PC-3 (cell line): ENCODE measurements at regions not wholly inside any gene's neighbourhood (a gene's known extent, or its start where the extent isn't known, plus 50 kb on each side); places are given as distances from the start of the nearest gene placed in this dataset.

ENCODE experiments used
- ATAC-seq: fragments of 200-7000 bp; cut with Tn5 transposase; 2 replicates; pipeline ENCODE4 v1.9.1; 2020; ENCODE audit warnings: mild to moderate bottlenecking, moderate library complexity
- BruUV-seq: library from RNA; stranded (reverse); fragments of 400-500 nt; replicated peaks from 2 replicates; lab custom pipeline; 2021; lab: Mats Ljungman, UMichigan
- CTCF ChIA-PET: fragments of 300-600 bp; sonication (Branson Sonifier 250); formaldehyde crosslinking; loops from one replicate; lab custom pipeline; 2022; ENCODE audit warnings: antibody characterized with exemption; lab: Charles Lee
- POLR2A ChIA-PET: fragments of 300-600 bp; sonication (Branson Sonifier 250); formaldehyde crosslinking; loops from one replicate; lab custom pipeline; 2022; ENCODE audit warnings: antibody characterized with exemption; ENCODE audit not compliant: unreplicated experiment; lab: Charles Lee
- DNase-seq: peaks from one replicate; pipeline ENCODE4 v3.0.0-alpha.2; 2015
- H2AFZ ChIP-seq: fragments of 300-600 bp; sonication (generic); 2 replicates; pipeline ENCODE4 v1.6.0; 2016; ENCODE audit warnings: antibody characterized with exemption, low read length
- H3F3A ChIP-seq: fragments of 300-600 bp; sonication (generic); one replicate; pipeline ENCODE4 v1.6.0; 2017; ENCODE audit warnings: antibody characterized with exemption, low read length, control low read depth, mild to moderate bottlenecking; ENCODE audit not compliant: unreplicated experiment
- H3K27ac ChIP-seq: fragments of 300-600 bp; sonication (generic); 2 replicates; pipeline ENCODE4 v1.5.1; 2016; ENCODE audit warnings: mild to moderate bottlenecking, low read length
- H3K27me3 ChIP-seq: fragments of 300-600 bp; sonication (generic); 2 replicates; pipeline ENCODE4 v1.6.1; 2016; ENCODE audit warnings: low read length, mixed read lengths
- H3K36me3 ChIP-seq: fragments of 300-600 bp; sonication (generic); 2 replicates; pipeline ENCODE4 v1.6.1; 2016; ENCODE audit warnings: low read depth, mixed run types, low read length, mixed read lengths
- H3K4me1 ChIP-seq: fragments of 300-600 bp; sonication (generic); 2 replicates; pipeline ENCODE4 v1.5.1; 2016; ENCODE audit warnings: low read length; ENCODE audit not compliant: insufficient read depth
- H3K4me2 ChIP-seq: fragments of 300-600 bp; sonication (generic); 2 replicates; pipeline ENCODE4 v1.6.0; 2016; ENCODE audit warnings: low read length
- H3K4me3 ChIP-seq: fragments of 300-600 bp; sonication (generic); 2 replicates; pipeline ENCODE4 v1.5.1; 2016; ENCODE audit warnings: mild to moderate bottlenecking, low read length, mixed read lengths
- H3K79me2 ChIP-seq: fragments of 300-600 bp; sonication (generic); 2 replicates; pipeline ENCODE4 v1.6.1; 2017; ENCODE audit warnings: low read length, mixed read lengths
- H3K9ac ChIP-seq: fragments of 300-600 bp; sonication (generic); 2 replicates; pipeline ENCODE4 v1.6.0; 2016; ENCODE audit warnings: mild to moderate bottlenecking, low read length
- H3K9me2 ChIP-seq: fragments of 300-600 bp; sonication (generic); replicated peaks from 2 replicates; pipeline ENCODE4 v1.6.1; 2016; ENCODE audit warnings: mixed run types, low read length, mixed read lengths
- H3K9me3 ChIP-seq: fragments of 300-600 bp; sonication (generic); 2 replicates; pipeline ENCODE4 v1.6.1; 2016; ENCODE audit warnings: low read length, mixed read lengths
- H4K20me1 ChIP-seq: fragments of 300-600 bp; sonication (generic); 2 replicates; pipeline ENCODE4 v1.6.1; 2016; ENCODE audit warnings: low read length, mixed read lengths
- EZH2 ChIP-seq: fragments of 300-600 bp; sonication (generic); IDR thresholded peaks from one replicate; pipeline ENCODE4 v1.6.1; 2017; ENCODE audit warnings: antibody characterized with exemption, mild to moderate bottlenecking, low read length; ENCODE audit not compliant: unreplicated experiment
- EZH2phosphoT487 ChIP-seq: fragments of 300-600 bp; sonication (generic); IDR thresholded peaks from 2 replicates; pipeline ENCODE4 v1.6.1; 2018; ENCODE audit warnings: mild to moderate bottlenecking, antibody characterized with exemption, low read length, borderline replicate concordance
- intact Hi-C: fragments of 100-400 bp; cut with micrococcal nuclease; formaldehyde crosslinking; loops from 2 replicates; pipeline ENCODE4 v1.9.0; 2023
- TF ChIP-seq, protein P1 (sequence below): fragments of 300-600 bp; sonication (generic); conservative IDR thresholded peaks from 2 replicates; pipeline ENCODE4 v1.5.1; 2017; ENCODE audit warnings: antibody characterized with exemption, low read depth, mild to moderate bottlenecking, low read length

DNA sequence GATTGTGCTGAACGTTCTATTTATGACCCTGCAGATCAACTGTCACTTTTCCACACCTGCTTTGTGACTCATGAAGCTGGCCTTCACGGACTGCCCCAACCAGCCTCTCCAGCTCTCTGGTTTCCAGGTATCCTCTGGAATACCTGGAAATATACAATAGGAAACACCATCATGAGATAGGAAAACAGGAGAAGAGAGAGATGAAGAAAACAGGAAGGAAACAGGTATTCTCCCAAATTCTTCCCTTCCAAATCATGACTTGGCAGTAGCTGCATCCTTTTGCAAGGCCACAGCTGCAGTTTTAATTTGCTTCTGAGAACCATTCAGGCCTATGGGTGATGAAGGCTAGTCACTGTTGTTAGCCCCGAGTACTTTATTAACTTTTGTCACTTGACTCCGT, 909.1 kb downstream of the EPHA3 start:
- Histone ChIP-seq H3K9me2 (no peaks in the 10 kb centered on the region), H3K27ac (peak overlapping the region; percentile 29; the same call in 1 of the 2 replicates), H3K9ac (no peak overlapping the region), H2AFZ (no peak overlapping the region), H3K79me2 (no peaks in the 10 kb centered on the region), H3K4me2 (peak overlapping the region; percentile 58), H3F3A (no peaks in the 10 kb centered on the region), H3K27me3 (0 out of 2 replicates have a peak, but pooled peaks cover 2% of the 10 kb centered on the region), H4K20me1 (no peaks in the 10 kb centered on the region), H3K36me3 (no peaks in the 10 kb centered on the region), H3K4me1 (peaks cover 19% of the 10 kb centered on the region), H3K4me3 (no peak overlapping the region), H3K9me3 (no peaks in the 10 kb centered on the region)
- CTCF ChIA-PET, result no interaction called here
- BruUV-seq, result no TSS peak
- intact Hi-C loops, result no loop called here
- peak; percentile 65 for ATAC-seq
- DNase-seq, result peak; percentile 59
- POLR2A ChIA-PET, result no interaction called here
- TF ChIP-seq EZH2phosphoT487 (no peak), EZH2 (no peak)
- TF ChIP-seq, protein P1, sequence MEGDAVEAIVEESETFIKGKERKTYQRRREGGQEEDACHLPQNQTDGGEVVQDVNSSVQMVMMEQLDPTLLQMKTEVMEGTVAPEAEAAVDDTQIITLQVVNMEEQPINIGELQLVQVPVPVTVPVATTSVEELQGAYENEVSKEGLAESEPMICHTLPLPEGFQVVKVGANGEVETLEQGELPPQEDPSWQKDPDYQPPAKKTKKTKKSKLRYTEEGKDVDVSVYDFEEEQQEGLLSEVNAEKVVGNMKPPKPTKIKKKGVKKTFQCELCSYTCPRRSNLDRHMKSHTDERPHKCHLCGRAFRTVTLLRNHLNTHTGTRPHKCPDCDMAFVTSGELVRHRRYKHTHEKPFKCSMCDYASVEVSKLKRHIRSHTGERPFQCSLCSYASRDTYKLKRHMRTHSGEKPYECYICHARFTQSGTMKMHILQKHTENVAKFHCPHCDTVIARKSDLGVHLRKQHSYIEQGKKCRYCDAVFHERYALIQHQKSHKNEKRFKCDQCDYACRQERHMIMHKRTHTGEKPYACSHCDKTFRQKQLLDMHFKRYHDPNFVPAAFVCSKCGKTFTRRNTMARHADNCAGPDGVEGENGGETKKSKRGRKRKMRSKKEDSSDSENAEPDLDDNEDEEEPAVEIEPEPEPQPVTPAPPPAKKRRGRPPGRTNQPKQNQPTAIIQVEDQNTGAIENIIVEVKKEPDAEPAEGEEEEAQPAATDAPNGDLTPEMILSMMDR, result no peak

DNA sequence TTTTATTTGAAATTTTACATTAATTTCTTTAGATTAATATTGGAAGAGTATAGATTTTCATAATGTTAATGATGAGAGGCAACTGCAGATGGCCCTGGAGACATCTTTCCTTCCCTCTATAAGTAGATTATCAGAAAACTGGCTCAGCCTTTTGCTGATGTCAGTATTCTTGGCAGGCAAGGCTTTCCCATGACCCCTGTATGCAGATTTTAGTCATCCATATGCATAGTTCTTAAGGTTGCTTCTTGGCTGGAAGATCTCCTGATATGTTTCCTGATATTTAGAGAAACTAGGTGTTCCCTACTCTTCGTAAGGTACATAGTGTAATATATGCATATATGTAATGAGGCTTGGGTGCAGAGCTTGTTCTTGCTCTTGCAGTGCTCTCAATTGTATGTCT, 911.4 kb downstream of the EPHA3 start:
- DNase-seq (no peak), ATAC-seq (no peak)
- no peaks in the 10 kb centered on the region for H3K79me2 ChIP-seq
- peaks cover 19% of the 10 kb centered on the region for H3K4me1 ChIP-seq
- TF ChIP-seq, protein P1, result no peak
- TF ChIP-seq EZH2phosphoT487 (no peak), EZH2 (no peak)
- BruUV-seq, result no TSS peak
- H3K27me3 ChIP-seq, result 0 out of 2 replicates have a peak, but pooled peaks cover 3% of the 10 kb centered on the region
- H2AFZ ChIP-seq, result no peak overlapping the region
- no peak overlapping the region for H3K9ac ChIP-seq
- no peaks in the 10 kb centered on the region for H3K9me2 ChIP-seq
- intact Hi-C loops, result no loop called here
- no peak overlapping the region for H3K27ac ChIP-seq
- H3K4me2 ChIP-seq, result no peak overlapping the region
- POLR2A ChIA-PET, result no interaction called here
- CTCF ChIA-PET, result no interaction called here
- H3K36me3 ChIP-seq, result no peaks in the 10 kb centered on the region
- H3F3A ChIP-seq, result no peaks in the 10 kb centered on the region
- H3K4me3 ChIP-seq, result no peak overlapping the region
- H4K20me1 ChIP-seq, result no peaks in the 10 kb centered on the region
- no peaks in the 10 kb centered on the region for H3K9me3 ChIP-seq

DNA sequence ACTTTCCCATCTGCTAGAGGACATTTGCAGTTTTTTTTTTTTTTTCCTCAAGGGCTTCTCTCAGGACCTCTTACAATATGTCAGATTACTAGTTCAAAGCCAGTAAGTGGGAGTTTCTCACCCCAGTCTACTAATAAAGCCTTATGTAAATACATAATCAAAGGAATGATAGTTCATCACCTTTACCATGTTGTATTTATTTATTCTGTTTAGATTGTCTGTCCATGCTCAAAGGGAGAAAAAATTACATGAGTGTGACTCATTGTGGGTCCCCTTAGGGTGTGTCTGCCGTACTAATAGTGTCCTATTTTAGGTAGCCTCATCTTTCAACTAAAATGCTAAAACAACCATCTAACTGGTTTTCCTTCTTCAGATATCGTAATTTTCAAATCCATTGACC, 917.6 kb downstream of the EPHA3 start:
- Histone ChIP-seq H3K9me2 (no peaks in the 10 kb centered on the region), H3K4me3 (no peak overlapping the region), H3K79me2 (no peaks in the 10 kb centered on the region), H2AFZ (no peak overlapping the region), H3F3A (no peaks in the 10 kb centered on the region), H3K4me2 (no peak overlapping the region), H3K27me3 (0 out of 2 replicates have a peak, but pooled peaks cover 3% of the 10 kb centered on the region), H4K20me1 (no peaks in the 10 kb centered on the region), H3K9me3 (no peaks in the 10 kb centered on the region; the same call in 1 of the 2 replicates), H3K36me3 (no peaks in the 10 kb centered on the region), H3K9ac (no peak overlapping the region), H3K27ac (no peak overlapping the region), H3K4me1 (peaks cover 6% of the 10 kb centered on the region; the same call in 1 of the 2 replicates)
- no TSS peak for BruUV-seq
- TF ChIP-seq EZH2 (no peak), EZH2phosphoT487 (no peak)
- TF ChIP-seq, protein P1, result no peak
- ATAC-seq (peak; percentile 31; the same call in 1 of the 2 replicates), DNase-seq (peak; percentile 29)
- intact Hi-C loops, result no loop called here
- ChIA-PET POLR2A (no interaction called here), CTCF (no interaction called here)
